Liver (tissue), 8 donors: ENCODE measurements at regions not wholly inside any gene's neighbourhood (a gene's known extent, or its start where the extent isn't known, plus 50 kb on each side); places are given as distances from the start of the nearest gene placed in this dataset.
"Not testable (repeated sequence)": the region's sequence is repeated elsewhere in the genome, so short reads cannot be mapped to it uniquely, and the experiment has no call there.

ENCODE experiments used
- DNase-seq: peaks from one replicate; pipeline ENCODE4 v3.0.0-alpha.2; 2017; ENCODE audit warnings: low spot score
- H3K27ac ChIP-seq, 2 donors: one replicate each; pipeline ENCODE4 v1.7.0; 2013; ENCODE audit warnings: inconsistent platforms in 2 of 2, low read length in 2 of 2, control low read depth in 1 of 2, low read depth in 1 of 2, mild to moderate bottlenecking in 1 of 2
- H3K27me3 ChIP-seq, 4 donors: one replicate each; pipeline versions ENCODE4 v1.6.1 to v1.7.0; 2013; ENCODE audit warnings: low read length in 3 of 4, inconsistent platforms in 1 of 4, mild to moderate bottlenecking in 1 of 4, moderate library complexity in 1 of 4; ENCODE audit not compliant: control insufficient read depth in 4 of 4, insufficient read depth in 4 of 4
- H3K36me3 ChIP-seq, 4 donors: one replicate each; pipeline versions ENCODE4 v1.6.1 to v1.7.0; 2013; ENCODE audit warnings: low read length in 3 of 4, mild to moderate bottlenecking in 3 of 4, low read depth in 1 of 4, moderate library complexity in 1 of 4; ENCODE audit not compliant: control insufficient read depth in 4 of 4, insufficient read depth in 3 of 4
- H3K4me1 ChIP-seq, 4 donors: one replicate each; pipeline versions ENCODE4 v1.6.1 to v1.7.0; 2013; ENCODE audit warnings: low read length in 3 of 4, mild to moderate bottlenecking in 3 of 4, moderate library complexity in 1 of 4; ENCODE audit not compliant: control insufficient read depth in 4 of 4, insufficient read depth in 4 of 4
- H3K4me3 ChIP-seq, 3 donors: one replicate each; pipeline versions ENCODE4 v1.6.1 to v1.7.0; 2013; ENCODE audit warnings: low read length in 3 of 3, control low read depth in 1 of 3, low read depth in 1 of 3, mild to moderate bottlenecking in 1 of 3
- H3K9ac ChIP-seq, 2 donors: one replicate each; pipeline ENCODE4 v1.7.0; 2013; ENCODE audit warnings: low read length in 2 of 2, mild to moderate bottlenecking in 2 of 2, moderate library complexity in 2 of 2, control low read depth in 1 of 2, low read depth in 1 of 2
- H3K9me3 ChIP-seq, 4 donors: one replicate each; pipeline versions ENCODE4 v1.6.1 to v1.7.0; 2013; ENCODE audit warnings: low read length in 3 of 4; ENCODE audit not compliant: control insufficient read depth in 4 of 4
- EGR1 ChIP-seq, 2 donors: IDR thresholded peaks; 2 replicates each; pipeline ENCODE4 v1.6.1; 2016 to 2018; ENCODE audit warnings: antibody characterized with exemption in 2 of 2, low read depth in 2 of 2
- FOXA1 ChIP-seq: IDR thresholded peaks from 2 replicates; pipeline ENCODE4 v1.6.1; 2016; ENCODE audit warnings: antibody characterized with exemption
- FOXA2 ChIP-seq: IDR thresholded peaks from 2 replicates; pipeline ENCODE4 v1.6.1; 2016; ENCODE audit warnings: antibody characterized with exemption
- GABPA ChIP-seq, 2 donors: IDR thresholded peaks in 1 of 2; conservative IDR thresholded peaks in 1 of 2; 2 replicates each; pipeline ENCODE4 v1.6.1; 2016; ENCODE audit warnings: antibody characterized with exemption in 2 of 2, mild to moderate bottlenecking in 1 of 2, moderate library complexity in 1 of 2
- HNF4A ChIP-seq, 2 donors: conservative IDR thresholded peaks; 2 replicates each; pipeline ENCODE4 v1.6.1; 2016; ENCODE audit warnings: antibody characterized with exemption in 2 of 2, mild to moderate bottlenecking in 2 of 2
- HNF4G ChIP-seq: IDR thresholded peaks from 2 replicates; pipeline ENCODE4 v1.6.1; 2016; ENCODE audit warnings: antibody characterized with exemption
- JUND ChIP-seq, 2 donors: IDR thresholded peaks; 2 replicates each; pipeline ENCODE4 v1.6.1; 2016; ENCODE audit warnings: antibody characterized with exemption in 2 of 2
- RAD21 ChIP-seq, 2 donors: IDR thresholded peaks; 2 replicates each; pipeline ENCODE4 v1.6.1; 2016; ENCODE audit warnings: antibody characterized with exemption in 2 of 2, mild to moderate bottlenecking in 2 of 2
- RXRA ChIP-seq, 2 donors: IDR thresholded peaks; 2 replicates each; pipeline ENCODE4 v1.6.1; 2017 to 2018; ENCODE audit warnings: antibody characterized with exemption in 2 of 2, mild to moderate bottlenecking in 1 of 2
- TAF1 ChIP-seq: conservative IDR thresholded peaks from 2 replicates; pipeline ENCODE4 v1.6.1; 2016; ENCODE audit warnings: antibody characterized with exemption, mild to moderate bottlenecking
- YY1 ChIP-seq: IDR thresholded peaks from 2 replicates; pipeline ENCODE4 v1.6.1; 2016; ENCODE audit warnings: antibody characterized with exemption, mild to moderate bottlenecking
- WGBS: extraction: QIAGEN DNeasy Blood & Tissue Kit; methylation state at CpG from one replicate; pipeline ENCODE4 v1.1.7; 2013; 5-methylcytosine and 5-hydroxymethylcytosine counted together
- TF ChIP-seq, protein P1 (sequence below): IDR thresholded peaks from 2 replicates; pipeline ENCODE4 v1.6.1; 2016; ENCODE audit warnings: antibody characterized with exemption
- TF ChIP-seq, protein P2 (sequence below): IDR thresholded peaks from 2 replicates; pipeline ENCODE4 v1.6.1; 2016; ENCODE audit warnings: antibody characterized with exemption, mild to moderate bottlenecking
- TF ChIP-seq, protein P3 (sequence below): IDR thresholded peaks from 2 replicates; pipeline ENCODE4 v1.6.1; 2016; ENCODE audit warnings: antibody characterized with exemption
- TF ChIP-seq, protein P4 (sequence below): fragments of 150-350 bp; IDR thresholded peaks from 2 replicates; pipeline ENCODE4 v1.5.1; 2017; ENCODE audit warnings: improper control_type of control experiment, low read depth, low read length; ENCODE audit not compliant: missing input control
- donor health status: healthy.
- donor health status: healthy.
- donor health status: healthy.
- donor health status: healthy.
- donor health status: healthy.

DNA sequence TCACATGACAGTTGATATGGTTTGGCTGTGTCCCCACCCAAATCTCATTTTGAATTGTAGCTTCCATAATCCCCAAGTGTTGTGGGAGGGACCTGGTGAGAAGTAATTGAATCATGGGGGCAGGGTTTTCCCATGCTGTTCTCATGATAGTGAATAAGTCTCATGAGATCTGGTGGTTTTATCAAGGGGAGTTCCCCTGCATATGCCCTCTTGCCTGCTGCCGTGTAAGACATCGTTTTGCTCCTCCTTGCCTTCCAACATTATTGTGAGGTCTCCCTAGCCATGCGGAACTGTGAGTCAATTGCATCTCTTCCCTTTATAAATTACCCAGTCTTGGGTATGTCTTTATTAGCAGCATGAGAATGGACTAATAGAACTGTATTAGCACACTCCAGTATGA, 382.4 kb upstream of the PODXL start:
- H3K9me3 ChIP-seq, DNase-seq, H3K27me3 ChIP-seq, H3K4me3 ChIP-seq, H3K9ac ChIP-seq, H3K36me3 ChIP-seq, H3K4me1 ChIP-seq, H3K27ac ChIP-seq: not testable (repeated sequence)
- WGBS, result 88% methylated on average over 3 of the region's 3 CpGs

DNA sequence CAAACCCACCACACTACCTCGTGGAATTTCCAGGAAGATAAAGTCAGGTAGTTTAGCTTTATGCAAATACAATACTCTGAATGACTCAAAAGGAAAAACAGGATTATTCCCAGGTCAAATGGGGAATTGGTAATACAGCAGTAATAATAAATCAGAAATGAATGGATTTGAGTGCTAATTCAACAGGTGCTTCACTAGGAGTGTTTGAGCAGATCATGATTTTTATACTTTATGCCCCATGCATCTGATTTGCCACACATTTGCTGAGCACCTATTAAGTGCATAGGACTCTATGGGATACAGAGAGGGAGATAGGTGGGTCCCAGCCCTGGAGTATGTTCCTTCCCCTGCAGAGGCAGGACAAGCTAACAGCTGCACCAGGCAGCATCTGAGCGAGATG, 381.4 kb upstream of the PODXL start:
- no peaks in the 10 kb centered on the region for H3K36me3 ChIP-seq
- no peaks in the 10 kb centered on the region for H3K9me3 ChIP-seq
- no peak overlapping the region for H3K9ac ChIP-seq
- TF ChIP-seq FOXA1, result no peak
- TF ChIP-seq TAF1, result no peak
- TF ChIP-seq, protein P1, sequence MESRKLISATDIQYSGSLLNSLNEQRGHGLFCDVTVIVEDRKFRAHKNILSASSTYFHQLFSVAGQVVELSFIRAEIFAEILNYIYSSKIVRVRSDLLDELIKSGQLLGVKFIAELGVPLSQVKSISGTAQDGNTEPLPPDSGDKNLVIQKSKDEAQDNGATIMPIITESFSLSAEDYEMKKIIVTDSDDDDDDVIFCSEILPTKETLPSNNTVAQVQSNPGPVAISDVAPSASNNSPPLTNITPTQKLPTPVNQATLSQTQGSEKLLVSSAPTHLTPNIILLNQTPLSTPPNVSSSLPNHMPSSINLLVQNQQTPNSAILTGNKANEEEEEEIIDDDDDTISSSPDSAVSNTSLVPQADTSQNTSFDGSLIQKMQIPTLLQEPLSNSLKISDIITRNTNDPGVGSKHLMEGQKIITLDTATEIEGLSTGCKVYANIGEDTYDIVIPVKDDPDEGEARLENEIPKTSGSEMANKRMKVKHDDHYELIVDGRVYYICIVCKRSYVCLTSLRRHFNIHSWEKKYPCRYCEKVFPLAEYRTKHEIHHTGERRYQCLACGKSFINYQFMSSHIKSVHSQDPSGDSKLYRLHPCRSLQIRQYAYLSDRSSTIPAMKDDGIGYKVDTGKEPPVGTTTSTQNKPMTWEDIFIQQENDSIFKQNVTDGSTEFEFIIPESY, result no peak
- no peak for TF ChIP-seq FOXA2
- no peak for TF ChIP-seq JUND (IDR thresholded peaks at IDR 0.05)
- TF ChIP-seq, protein P2, sequence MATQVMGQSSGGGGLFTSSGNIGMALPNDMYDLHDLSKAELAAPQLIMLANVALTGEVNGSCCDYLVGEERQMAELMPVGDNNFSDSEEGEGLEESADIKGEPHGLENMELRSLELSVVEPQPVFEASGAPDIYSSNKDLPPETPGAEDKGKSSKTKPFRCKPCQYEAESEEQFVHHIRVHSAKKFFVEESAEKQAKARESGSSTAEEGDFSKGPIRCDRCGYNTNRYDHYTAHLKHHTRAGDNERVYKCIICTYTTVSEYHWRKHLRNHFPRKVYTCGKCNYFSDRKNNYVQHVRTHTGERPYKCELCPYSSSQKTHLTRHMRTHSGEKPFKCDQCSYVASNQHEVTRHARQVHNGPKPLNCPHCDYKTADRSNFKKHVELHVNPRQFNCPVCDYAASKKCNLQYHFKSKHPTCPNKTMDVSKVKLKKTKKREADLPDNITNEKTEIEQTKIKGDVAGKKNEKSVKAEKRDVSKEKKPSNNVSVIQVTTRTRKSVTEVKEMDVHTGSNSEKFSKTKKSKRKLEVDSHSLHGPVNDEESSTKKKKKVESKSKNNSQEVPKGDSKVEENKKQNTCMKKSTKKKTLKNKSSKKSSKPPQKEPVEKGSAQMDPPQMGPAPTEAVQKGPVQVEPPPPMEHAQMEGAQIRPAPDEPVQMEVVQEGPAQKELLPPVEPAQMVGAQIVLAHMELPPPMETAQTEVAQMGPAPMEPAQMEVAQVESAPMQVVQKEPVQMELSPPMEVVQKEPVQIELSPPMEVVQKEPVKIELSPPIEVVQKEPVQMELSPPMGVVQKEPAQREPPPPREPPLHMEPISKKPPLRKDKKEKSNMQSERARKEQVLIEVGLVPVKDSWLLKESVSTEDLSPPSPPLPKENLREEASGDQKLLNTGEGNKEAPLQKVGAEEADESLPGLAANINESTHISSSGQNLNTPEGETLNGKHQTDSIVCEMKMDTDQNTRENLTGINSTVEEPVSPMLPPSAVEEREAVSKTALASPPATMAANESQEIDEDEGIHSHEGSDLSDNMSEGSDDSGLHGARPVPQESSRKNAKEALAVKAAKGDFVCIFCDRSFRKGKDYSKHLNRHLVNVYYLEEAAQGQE, result no peak
- TF ChIP-seq, protein P3, sequence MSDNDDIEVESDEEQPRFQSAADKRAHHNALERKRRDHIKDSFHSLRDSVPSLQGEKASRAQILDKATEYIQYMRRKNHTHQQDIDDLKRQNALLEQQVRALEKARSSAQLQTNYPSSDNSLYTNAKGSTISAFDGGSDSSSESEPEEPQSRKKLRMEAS, result no peak
- TF ChIP-seq, protein P4, sequence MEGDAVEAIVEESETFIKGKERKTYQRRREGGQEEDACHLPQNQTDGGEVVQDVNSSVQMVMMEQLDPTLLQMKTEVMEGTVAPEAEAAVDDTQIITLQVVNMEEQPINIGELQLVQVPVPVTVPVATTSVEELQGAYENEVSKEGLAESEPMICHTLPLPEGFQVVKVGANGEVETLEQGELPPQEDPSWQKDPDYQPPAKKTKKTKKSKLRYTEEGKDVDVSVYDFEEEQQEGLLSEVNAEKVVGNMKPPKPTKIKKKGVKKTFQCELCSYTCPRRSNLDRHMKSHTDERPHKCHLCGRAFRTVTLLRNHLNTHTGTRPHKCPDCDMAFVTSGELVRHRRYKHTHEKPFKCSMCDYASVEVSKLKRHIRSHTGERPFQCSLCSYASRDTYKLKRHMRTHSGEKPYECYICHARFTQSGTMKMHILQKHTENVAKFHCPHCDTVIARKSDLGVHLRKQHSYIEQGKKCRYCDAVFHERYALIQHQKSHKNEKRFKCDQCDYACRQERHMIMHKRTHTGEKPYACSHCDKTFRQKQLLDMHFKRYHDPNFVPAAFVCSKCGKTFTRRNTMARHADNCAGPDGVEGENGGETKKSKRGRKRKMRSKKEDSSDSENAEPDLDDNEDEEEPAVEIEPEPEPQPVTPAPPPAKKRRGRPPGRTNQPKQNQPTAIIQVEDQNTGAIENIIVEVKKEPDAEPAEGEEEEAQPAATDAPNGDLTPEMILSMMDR, result no peak
- TF ChIP-seq GABPA (IDR thresholded peaks at IDR 0.05 in 1 of 2, conservative IDR thresholded peaks at IDR 0.05 in 1 of 2), result no peak
- no peak for TF ChIP-seq RAD21 (IDR thresholded peaks at IDR 0.05)
- no peak for TF ChIP-seq YY1
- no peak for TF ChIP-seq EGR1 (IDR thresholded peaks at IDR 0.05; ENCODE audit: low read depth in 2 of 2)
- TF ChIP-seq HNF4G, result no peak
- no peak for TF ChIP-seq RXRA (IDR thresholded peaks at IDR 0.05)
- no peak for TF ChIP-seq HNF4A (conservative IDR thresholded peaks at IDR 0.05)
- H3K27ac ChIP-seq, result no peak overlapping the region
- no peak overlapping the region for H3K4me3 ChIP-seq
- WGBS, result 69% methylated on average over 2 of the region's 2 CpGs
- H3K4me1 ChIP-seq, result no peaks in the 10 kb centered on the region
- DNase-seq, result no peak
- H3K27me3 ChIP-seq, result peaks cover 0 to 3% (median 3%) of the 10 kb centered on the region in 4 donors
